Peyer's patch (tissue), 4 donors: ENCODE measurements at regions not wholly inside any gene's neighbourhood (a gene's known extent, or its start where the extent isn't known, plus 50 kb on each side); places are given as distances from the start of the nearest gene placed in this dataset.

Experiments used
- CTCF ChIP-seq, 6 experiments: fragments of 450-650 bp in 4 of 6; fragments of 200-600 bp in 2 of 6; sonication (generic) in 1 of 6; IDR thresholded peaks; one replicate each; pipeline ENCODE4 v1.5.1; 2017 to 2019; ENCODE audit warnings: antibody characterized with exemption in 6 of 6, mild to moderate bottlenecking in 3 of 6, moderate library complexity in 1 of 6
- POLR2A ChIP-seq, 2 donors: fragments of 450-650 bp; IDR thresholded peaks; one replicate each; pipeline ENCODE4 v1.5.1; 2017; ENCODE audit warnings: antibody characterized with exemption in 2 of 2, mild to moderate bottlenecking in 2 of 2, moderate library complexity in 2 of 2

GRCh38 chr6:48695872-48696271, 584.9 kb upstream of the PTCHD4 start:
- TF ChIP-seq CTCF (IDR thresholded peaks at IDR 0.05) = no peak
- TF ChIP-seq POLR2A (IDR thresholded peaks at IDR 0.05) = no peak
